T-cell (primary cell): ENCODE measurements at regions not wholly inside any gene's neighbourhood (a gene's known extent, or its start where the extent isn't known, plus 50 kb on each side); places are given as distances from the start of the nearest gene placed in this dataset.

Experiments used
- ATAC-seq, 4 experiments: fragments of 200-7000 bp in 3 of 4; fragments of 150-1000 bp in 1 of 4; cut with Tn5 transposase; replicated peaks in 1 of 4; 1 replicate in 3 of 4; 2 replicates in 1 of 4; pipeline ENCODE4 v1.10.0; 2021; ENCODE audit warnings: moderate library complexity in 3 of 4, mild to moderate bottlenecking in 2 of 4, moderate number of reproducible peaks in 1 of 4
- CTCF ChIA-PET, 2 donors: fragments of 300-600 bp; sonication (Branson Sonifier 250); formaldehyde crosslinking; loops; one replicate each; lab custom pipeline; 2022; ENCODE audit warnings: antibody characterized with exemption in 2 of 2; lab: Charles Lee
- POLR2A ChIA-PET, 2 donors: fragments of 300-600 bp; sonication (Branson Sonifier 250); formaldehyde crosslinking; loops; one replicate each; lab custom pipeline; 2022; ENCODE audit warnings: antibody characterized with exemption in 2 of 2; lab: Charles Lee
- DNase-seq, 35 experiments: peaks; one replicate each; pipeline versions ENCODE4 v3.0.0 to v3.0.0-alpha.2; 2013 to 2023
- H3K27ac ChIP-seq: one replicate; pipeline ENCODE4 v1.5.1; 2013; ENCODE audit warnings: low read length
- H3K27me3 ChIP-seq, 2 experiments: replicated peaks in 1 of 2; 1 replicate in 1 of 2; 2 replicates in 1 of 2; pipeline versions ENCODE4 v1.6.1 to v1.7.0; 2013; ENCODE audit warnings: low read length in 1 of 2, mixed read lengths in 1 of 2; ENCODE audit not compliant: control insufficient read depth in 2 of 2, insufficient read depth in 2 of 2; ENCODE audit errors: extremely low read depth in 1 of 2
- H3K36me3 ChIP-seq, 2 donors: 1 replicate in 1 of 2; 2 replicates in 1 of 2; pipeline versions ENCODE4 v1.6.1 to v1.7.0; 2013; ENCODE audit warnings: low read length in 1 of 2; ENCODE audit not compliant: control insufficient read depth in 2 of 2, insufficient read depth in 1 of 2; ENCODE audit errors: extremely low read depth in 1 of 2
- H3K4me1 ChIP-seq, 2 experiments: 1 replicate in 1 of 2; 2 replicates in 1 of 2; pipeline versions ENCODE4 v1.6.1 to v1.7.0; 2013; ENCODE audit warnings: low read length in 2 of 2, mixed read lengths in 1 of 2; ENCODE audit not compliant: insufficient read depth in 2 of 2, control insufficient read depth in 1 of 2; ENCODE audit errors: extremely low read depth in 1 of 2
- H3K4me3 ChIP-seq, 2 donors: 1 replicate in 1 of 2; 2 replicates in 1 of 2; pipeline versions ENCODE4 v1.5.1 to v1.7.0; 2013; ENCODE audit warnings: mild to moderate bottlenecking in 2 of 2, low read length in 1 of 2, moderate library complexity in 1 of 2; ENCODE audit not compliant: control insufficient read depth in 1 of 2; ENCODE audit errors: extremely low read depth in 1 of 2
- H3K9me3 ChIP-seq: 2 replicates; pipeline ENCODE4 v1.7.0; 2013
- H3K27ac Mint-ChIP-seq, 2 donors: one replicate each; pipeline ENCODE4 v1.8.0; 2020 to 2021; ENCODE audit warnings: mild to moderate bottlenecking in 2 of 2, mixed read lengths in 2 of 2
- H3K27me3 Mint-ChIP-seq, 2 donors: one replicate each; pipeline ENCODE4 v1.8.0; 2021 to 2022; ENCODE audit warnings: mixed read lengths in 2 of 2
- H3K36me3 Mint-ChIP-seq: one replicate; pipeline ENCODE4 v1.8.0; 2021; ENCODE audit warnings: mixed read lengths
- H3K4me1 Mint-ChIP-seq, 3 donors: one replicate each; pipeline ENCODE4 v1.8.0; 2020 to 2022; ENCODE audit warnings: mixed read lengths in 3 of 3, mild to moderate bottlenecking in 1 of 3
- H3K4me3 Mint-ChIP-seq, 3 donors: one replicate each; pipeline ENCODE4 v1.8.0; 2020 to 2022; ENCODE audit warnings: mild to moderate bottlenecking in 3 of 3, mixed read lengths in 3 of 3, moderate library complexity in 3 of 3
- H3K9me3 Mint-ChIP-seq, 3 donors: one replicate each; pipeline ENCODE4 v1.8.0; 2020 to 2022; ENCODE audit warnings: mixed read lengths in 3 of 3
- WGBS: methylation state at CpG from one replicate; pipeline ENCODE4 v1.1.5; 2013; ENCODE audit warnings: missing lambda C conversion rate; ENCODE audit not compliant: insufficient coverage; 5-methylcytosine and 5-hydroxymethylcytosine counted together

DNA sequence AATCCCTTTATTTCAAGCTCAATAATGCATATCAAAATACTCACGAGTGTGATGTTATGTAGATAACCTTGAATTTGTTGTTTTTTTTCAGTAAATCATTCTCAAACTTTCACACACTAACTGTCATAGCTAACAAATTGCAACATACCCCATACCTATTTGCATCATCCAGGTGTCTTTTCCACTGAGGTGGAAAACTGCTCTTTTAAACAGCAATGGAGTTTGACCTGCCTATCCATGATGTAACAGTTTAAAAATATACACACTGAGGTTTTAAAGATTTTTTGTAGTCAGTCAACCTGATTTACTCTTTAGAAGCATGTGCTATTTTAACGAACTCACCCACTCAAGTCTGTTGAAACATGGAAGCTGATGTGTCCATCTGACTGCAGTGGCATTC, 298.7 kb downstream of the RND3 start:
- Mint-ChIP-seq H3K4me3 (no peak overlapping the region), H3K9me3 (peaks cover 0 to 3% (median 0%) of the 10 kb centered on the region in 3 donors), H3K27me3 (no peaks in the 10 kb centered on the region), H3K27ac (no peak overlapping the region), H3K36me3 (no peaks in the 10 kb centered on the region), H3K4me1 (no peaks in the 10 kb centered on the region)
- Histone ChIP-seq H3K27me3 (no peaks in the 10 kb centered on the region), H3K9me3 (no peaks in the 10 kb centered on the region), H3K36me3 (no peaks in the 10 kb centered on the region), H3K4me1 (no peaks in the 10 kb centered on the region), H3K4me3 (no peak overlapping the region), H3K27ac (no peak overlapping the region)
- WGBS, result no CpG with 5 or more reads among the region's 2 CpGs
- ChIA-PET POLR2A (interaction anchor here in 1 of 2 donors (0.6 kb wide), 1 partner anchor 358 kb away, joined by 4 read pairs; no protein-coding TSS in a partner anchor), CTCF (no interaction called here)
- DNase-seq, result no peak
- ATAC-seq, result no peak

DNA sequence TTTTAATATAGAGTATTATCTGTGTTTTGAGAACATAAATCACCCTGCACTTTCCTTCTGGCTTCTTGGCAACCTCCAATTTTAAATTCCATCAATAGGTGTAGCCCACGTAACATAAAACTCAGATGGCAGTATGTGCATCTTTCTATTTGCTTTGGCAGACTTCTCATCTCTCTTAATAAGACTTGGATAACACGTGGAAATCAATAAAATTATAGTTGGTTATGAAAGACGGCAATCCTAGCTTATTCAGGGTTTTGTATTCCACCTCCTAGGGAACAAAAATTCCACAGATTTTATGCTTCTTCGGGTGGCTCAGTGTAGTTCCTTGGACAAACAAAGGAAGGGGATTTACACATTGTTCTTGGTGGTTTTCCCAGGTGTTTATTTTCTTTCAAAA, 299.3 kb downstream of the RND3 start:
- H3K4me1 ChIP-seq, result no peaks in the 10 kb centered on the region
- DNase-seq (no peak), ATAC-seq (no peak)
- POLR2A ChIA-PET, result interaction anchor here in 1 of 2 donors (0.6 kb wide), 1 partner anchor 358 kb away, joined by 4 read pairs; no protein-coding TSS in a partner anchor
- no peak overlapping the region for H3K4me3 Mint-ChIP-seq
- peaks cover 0 to 3% (median 0%) of the 10 kb centered on the region in 3 donors for H3K9me3 Mint-ChIP-seq
- no CpG with 5 or more reads among the region's 4 CpGs for WGBS
- H3K27ac ChIP-seq, result no peak overlapping the region
- H3K4me1 Mint-ChIP-seq, result no peaks in the 10 kb centered on the region
- no peaks in the 10 kb centered on the region for H3K27me3 ChIP-seq
- CTCF ChIA-PET, result no interaction called here
- H3K27ac Mint-ChIP-seq, result no peak overlapping the region
- no peaks in the 10 kb centered on the region for H3K9me3 ChIP-seq
- no peaks in the 10 kb centered on the region for H3K36me3 Mint-ChIP-seq
- no peaks in the 10 kb centered on the region for H3K36me3 ChIP-seq
- no peak overlapping the region for H3K4me3 ChIP-seq
- no peaks in the 10 kb centered on the region for H3K27me3 Mint-ChIP-seq

DNA sequence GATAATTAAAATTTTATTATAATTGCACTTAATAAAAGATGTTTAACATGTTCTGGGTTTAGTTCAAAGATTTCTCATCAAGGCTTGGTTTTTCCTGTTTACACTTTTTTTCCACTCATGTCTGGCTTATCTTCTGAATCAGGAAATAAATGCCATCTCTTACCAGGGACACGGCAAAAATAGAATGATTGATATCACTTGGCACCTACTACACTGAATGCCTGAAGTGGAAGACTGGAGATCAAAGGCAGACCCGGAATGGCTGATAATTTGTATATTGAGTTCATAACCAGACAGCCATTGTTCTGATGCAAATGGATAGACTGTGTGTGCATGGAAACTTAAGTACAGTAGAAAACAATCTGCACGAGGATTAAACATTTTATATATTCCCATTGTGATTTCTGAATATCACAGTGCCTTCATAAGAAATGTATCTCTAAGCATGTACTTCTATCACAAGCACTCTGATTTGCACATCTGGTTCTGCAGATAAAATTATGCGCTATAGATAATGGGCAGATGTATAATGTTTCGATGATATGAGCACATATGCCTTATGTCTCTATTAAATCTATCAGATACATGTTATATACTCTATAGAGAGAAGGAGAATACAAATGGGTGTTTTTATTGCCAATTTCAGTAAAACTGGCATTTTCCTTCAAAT, 304.8 kb downstream of the RND3 start:
- POLR2A ChIA-PET, result no interaction called here
- no peak overlapping the region for H3K27ac Mint-ChIP-seq
- no peaks in the 10 kb centered on the region for H3K4me1 ChIP-seq
- H3K27me3 Mint-ChIP-seq, result no peaks in the 10 kb centered on the region
- peaks cover 0 to 5% (median 3%) of the 10 kb centered on the region in 3 donors for H3K9me3 Mint-ChIP-seq
- CTCF ChIA-PET, result no interaction called here
- no peak overlapping the region for H3K4me3 Mint-ChIP-seq
- no peak for DNase-seq
- no peaks in the 10 kb centered on the region for H3K36me3 ChIP-seq
- ATAC-seq, result no peak
- no CpG with 5 or more reads among the region's 5 CpGs for WGBS
- H3K27ac ChIP-seq, result no peak overlapping the region
- no peaks in the 10 kb centered on the region for H3K27me3 ChIP-seq
- H3K36me3 Mint-ChIP-seq, result no peaks in the 10 kb centered on the region
- H3K4me1 Mint-ChIP-seq, result no peaks in the 10 kb centered on the region
- H3K4me3 ChIP-seq, result no peak overlapping the region
- no peaks in the 10 kb centered on the region for H3K9me3 ChIP-seq

DNA sequence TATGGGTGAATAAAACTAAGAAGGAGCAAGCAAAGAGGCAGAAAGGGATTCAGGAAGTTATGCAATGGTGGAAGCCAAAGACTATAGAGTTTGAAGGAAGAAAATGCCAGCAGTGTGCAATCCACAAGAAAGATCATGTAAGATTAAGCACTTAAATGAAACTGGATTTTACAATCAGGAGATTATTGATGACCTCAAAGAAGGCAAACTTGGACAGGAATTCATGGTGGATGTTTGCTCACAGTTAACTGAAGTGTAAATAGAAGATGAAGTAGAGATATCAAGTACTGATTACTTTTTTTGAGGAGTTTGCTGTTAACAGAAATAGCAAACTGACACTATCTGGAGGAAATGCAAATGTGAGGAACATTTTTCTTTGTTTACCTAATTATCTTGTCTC, 308.9 kb downstream of the RND3 start:
- no peak for DNase-seq
- ATAC-seq, result no peak
- Mint-ChIP-seq H3K27ac (no peak overlapping the region), H3K9me3 (peaks cover 0 to 5% (median 0%) of the 10 kb centered on the region in 3 donors), H3K4me3 (no peak overlapping the region), H3K4me1 (no peaks in the 10 kb centered on the region), H3K36me3 (no peaks in the 10 kb centered on the region), H3K27me3 (no peaks in the 10 kb centered on the region)
- H3K27ac ChIP-seq, result no peak overlapping the region
- no peaks in the 10 kb centered on the region for H3K36me3 ChIP-seq
- no peak overlapping the region for H3K4me3 ChIP-seq
- H3K9me3 ChIP-seq, result no peaks in the 10 kb centered on the region
- ChIA-PET CTCF (no interaction called here), POLR2A (no interaction called here)
- H3K4me1 ChIP-seq, result no peaks in the 10 kb centered on the region
- no peaks in the 10 kb centered on the region for H3K27me3 ChIP-seq

DNA sequence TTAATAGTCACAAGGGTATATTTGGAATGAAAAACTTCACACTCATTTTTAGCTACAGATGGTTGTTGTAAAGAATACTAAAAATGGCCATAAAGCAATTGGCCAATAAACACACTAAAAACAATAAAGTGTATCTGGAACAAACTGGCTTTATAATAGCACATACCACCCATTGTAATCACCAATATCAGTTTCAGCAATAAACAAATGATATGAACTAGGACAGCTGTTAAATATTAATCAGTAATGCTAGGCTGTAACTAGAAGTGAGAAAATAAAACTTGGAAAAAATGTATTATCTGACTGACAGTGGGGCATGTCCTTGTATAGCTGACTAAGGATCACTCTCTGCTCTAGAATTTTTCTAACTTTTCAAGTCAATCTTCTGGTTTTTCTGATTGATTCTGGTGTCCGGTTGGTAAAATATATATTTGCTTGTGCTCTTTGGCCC, 312.5 kb downstream of the RND3 start:
- ChIA-PET CTCF (no interaction called here), POLR2A (no interaction called here)
- no peaks in the 10 kb centered on the region for H3K36me3 ChIP-seq
- Mint-ChIP-seq H3K4me1 (no peaks in the 10 kb centered on the region), H3K27me3 (no peaks in the 10 kb centered on the region), H3K27ac (no peak overlapping the region), H3K4me3 (no peak overlapping the region), H3K9me3 (peaks cover 1 to 5% (median 4%) of the 10 kb centered on the region in 3 donors), H3K36me3 (no peaks in the 10 kb centered on the region)
- H3K4me1 ChIP-seq, result no peaks in the 10 kb centered on the region
- H3K27me3 ChIP-seq, result no peaks in the 10 kb centered on the region
- H3K9me3 ChIP-seq, result no peaks in the 10 kb centered on the region
- no peak for DNase-seq
- no CpG with 5 or more reads among the region's 1 CpG for WGBS
- no peak for ATAC-seq
- H3K4me3 ChIP-seq, result no peak overlapping the region
- H3K27ac ChIP-seq, result no peak overlapping the region

DNA sequence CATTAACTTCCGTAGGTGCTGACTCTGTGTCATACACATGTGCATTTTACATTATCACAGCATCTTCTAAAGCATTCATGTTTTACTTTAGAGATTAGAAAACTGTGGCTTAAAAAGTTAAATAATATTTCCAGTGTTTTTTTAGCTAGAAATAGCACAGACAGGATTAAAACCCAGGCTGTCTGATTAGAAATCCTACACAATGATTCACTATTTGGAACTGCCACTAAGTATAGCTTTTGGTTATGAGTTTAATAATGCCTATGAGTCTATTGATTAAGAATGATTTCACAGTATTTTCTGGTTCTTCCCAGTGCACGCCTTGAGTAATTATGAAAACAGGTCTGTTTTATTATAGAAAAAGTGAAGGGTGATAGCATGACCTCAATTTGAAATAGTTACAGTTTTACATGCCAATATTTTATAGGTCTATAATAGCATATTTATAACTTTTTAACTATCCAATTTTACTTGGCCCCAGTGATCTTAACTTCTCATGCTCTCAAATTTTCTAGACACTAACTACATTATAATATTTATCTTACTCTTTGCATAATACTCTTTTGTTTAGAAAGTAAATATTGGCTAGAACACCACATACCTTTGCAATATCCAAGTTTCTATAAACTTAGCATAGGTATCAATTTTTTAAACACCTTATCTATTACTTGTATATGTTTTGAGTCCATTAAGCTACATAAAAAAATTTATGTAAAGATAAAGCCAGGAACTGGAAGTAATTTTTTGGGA, 313.2 kb downstream of the RND3 start:
- H3K27ac ChIP-seq, result no peak overlapping the region
- Mint-ChIP-seq H3K36me3 (no peaks in the 10 kb centered on the region), H3K27me3 (no peaks in the 10 kb centered on the region), H3K4me3 (no peak overlapping the region), H3K4me1 (no peaks in the 10 kb centered on the region), H3K9me3 (peaks cover 5 to 8% (median 8%) of the 10 kb centered on the region in 3 donors), H3K27ac (no peak overlapping the region)
- ChIA-PET POLR2A (no interaction called here), CTCF (no interaction called here)
- no peaks in the 10 kb centered on the region for H3K27me3 ChIP-seq
- DNase-seq (no peak), ATAC-seq (no peak)
- H3K4me1 ChIP-seq, result no peaks in the 10 kb centered on the region
- H3K4me3 ChIP-seq, result no peak overlapping the region
- no peaks in the 10 kb centered on the region for H3K9me3 ChIP-seq
- no peaks in the 10 kb centered on the region for H3K36me3 ChIP-seq
- WGBS, result no CpG with 5 or more reads among the region's 2 CpGs
